Mesendoderm (in vitro differentiated cells): ENCODE measurements at regions not wholly inside any gene's neighbourhood (a gene's known extent, or its start where the extent isn't known, plus 50 kb on each side); places are given as distances from the start of the nearest gene placed in this dataset.

Experiments used
- DNase-seq: peaks from one replicate; pipeline ENCODE4 v3.0.0; 2013
- H2AK5ac ChIP-seq: 2 replicates; pipeline ENCODE4 v1.6.1; 2013; ENCODE audit warnings: low read length, inconsistent platforms
- H2BK120ac ChIP-seq: 2 replicates; pipeline ENCODE4 v1.6.1; 2013; ENCODE audit warnings: low read depth, mild to moderate bottlenecking, low read length, moderate library complexity, mixed read lengths
- H2BK15ac ChIP-seq: replicated peaks from 2 replicates; pipeline ENCODE4 v1.6.1; 2013; ENCODE audit warnings: low read depth, mild to moderate bottlenecking, moderate library complexity
- H2BK5ac ChIP-seq: 2 replicates; pipeline ENCODE4 v1.6.1; 2013; ENCODE audit warnings: low read length, inconsistent platforms
- H3K18ac ChIP-seq: 2 replicates; pipeline ENCODE4 v1.6.1; 2013; ENCODE audit warnings: mild to moderate bottlenecking, low read length, mixed read lengths
- H3K23ac ChIP-seq: one replicate; pipeline ENCODE4 v1.6.1; 2013; ENCODE audit warnings: low read length
- H3K27ac ChIP-seq: 2 replicates; pipeline ENCODE4 v1.5.1; 2013; ENCODE audit warnings: low read depth, mild to moderate bottlenecking, inconsistent platforms, low read length, moderate library complexity
- H3K27me3 ChIP-seq: 2 replicates; pipeline ENCODE4 v1.6.1; 2013; ENCODE audit warnings: low read length, control low read depth, mild to moderate bottlenecking, inconsistent platforms; ENCODE audit not compliant: insufficient read depth, poor library complexity
- H3K36me3 ChIP-seq: 2 replicates; pipeline ENCODE4 v1.6.1; 2013; ENCODE audit warnings: low read length, inconsistent platforms; ENCODE audit not compliant: control insufficient read depth, insufficient read depth
- H3K4ac ChIP-seq: one replicate; pipeline ENCODE4 v1.6.1; 2013; ENCODE audit warnings: low read depth, mild to moderate bottlenecking, low read length, moderate library complexity
- H3K4me1 ChIP-seq: 2 replicates; pipeline ENCODE4 v1.6.1; 2013; ENCODE audit warnings: low read depth, low read length, inconsistent platforms; ENCODE audit not compliant: control insufficient read depth
- H3K4me2 ChIP-seq: 2 replicates; pipeline ENCODE4 v1.6.1; 2013; ENCODE audit warnings: low read length
- H3K4me3 ChIP-seq: 2 replicates; pipeline ENCODE4 v1.5.1; 2013; ENCODE audit warnings: mild to moderate bottlenecking, low read length
- H3K56ac ChIP-seq: one replicate; pipeline ENCODE4 v1.6.1; 2013; ENCODE audit warnings: low read length
- H3K79me1 ChIP-seq: 2 replicates; pipeline ENCODE4 v1.6.1; 2013; ENCODE audit warnings: low read length, inconsistent platforms
- H3K79me2 ChIP-seq: 2 replicates; pipeline ENCODE4 v1.6.1; 2013; ENCODE audit warnings: mild to moderate bottlenecking, low read length; ENCODE audit not compliant: control insufficient read depth, insufficient read depth
- H3K9ac ChIP-seq: 2 replicates; pipeline ENCODE4 v1.6.1; 2013; ENCODE audit warnings: low read length, inconsistent platforms
- H4K5ac ChIP-seq: one replicate; pipeline ENCODE4 v1.6.1; 2013; ENCODE audit warnings: low read length
- H4K8ac ChIP-seq: one replicate; pipeline ENCODE4 v1.6.1; 2013; ENCODE audit warnings: low read depth, mild to moderate bottlenecking, control low read depth, low read length, moderate library complexity
- WGBS: extraction: QIAGEN DNeasy Blood & Tissue Kit; methylation state at CpG from one replicate; pipeline ENCODE4 v1.1.7; 2013; ENCODE audit warnings: low lambda C conversion rate, missing lambda C conversion rate; ENCODE audit not compliant: insufficient coverage; ENCODE audit errors: extremely low coverage; 5-methylcytosine and 5-hydroxymethylcytosine counted together

GRCh38 chr11:29750392-29750791 is 266.4 kb downstream of the KCNA4 start:
- Histone ChIP-seq H2BK5ac (no peak overlapping the region), H3K4me3 (no peak overlapping the region), H3K79me1 (no peaks in the 10 kb centered on the region), H3K36me3 (no peaks in the 10 kb centered on the region), H2AK5ac (no peak overlapping the region), H3K18ac (no peak overlapping the region), H4K8ac (no peak overlapping the region), H3K79me2 (no peaks in the 10 kb centered on the region), H3K4me2 (no peak overlapping the region), H3K4me1 (no peaks in the 10 kb centered on the region), H2BK15ac (no peak overlapping the region), H3K9ac (no peak overlapping the region), H3K56ac (no peak overlapping the region), H3K27ac (no peak overlapping the region), H3K4ac (no peak overlapping the region), H3K27me3 (no peaks in the 10 kb centered on the region), H4K5ac (no peak overlapping the region), H2BK120ac (no peak overlapping the region), H3K23ac (no peak overlapping the region)
- no CpG with 5 or more reads among the region's 3 CpGs for WGBS
- DNase-seq: no peak

DNA sequence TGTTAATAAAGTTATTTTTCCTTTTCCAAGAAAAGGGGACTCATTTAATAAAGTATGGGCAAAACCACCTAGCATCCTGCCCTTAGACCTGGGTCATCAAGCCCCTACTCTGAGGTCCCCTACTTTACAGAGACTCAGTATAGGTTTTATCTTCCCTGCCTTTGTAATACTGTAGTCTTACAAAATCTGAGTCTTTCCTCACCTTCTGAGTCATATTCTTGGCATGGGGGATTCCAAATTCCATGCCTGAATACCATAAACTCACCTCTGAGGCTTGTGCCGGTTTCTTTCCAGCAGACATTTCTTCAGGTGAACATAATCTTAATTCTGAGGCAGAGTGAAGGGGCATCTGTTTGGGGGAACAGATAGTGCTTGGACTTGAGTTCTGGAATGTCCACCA is 282.5 kb downstream of the KCNA4 start:
- H3K36me3 ChIP-seq: no peaks in the 10 kb centered on the region
- H3K4me2 ChIP-seq: no peak overlapping the region
- H3K4ac ChIP-seq: no peak overlapping the region
- no peaks in the 10 kb centered on the region for H3K4me1 ChIP-seq
- no peaks in the 10 kb centered on the region for H3K79me2 ChIP-seq
- no peak overlapping the region for H3K56ac ChIP-seq
- H3K79me1 ChIP-seq: no peaks in the 10 kb centered on the region
- H3K4me3 ChIP-seq: no peak overlapping the region
- no peak overlapping the region for H4K5ac ChIP-seq
- no CpG with 5 or more reads among the region's 1 CpG for WGBS
- H3K27me3 ChIP-seq: no peaks in the 10 kb centered on the region
- H2AK5ac ChIP-seq: no peak overlapping the region
- H2BK15ac ChIP-seq: no peak overlapping the region
- no peak overlapping the region for H4K8ac ChIP-seq
- no peak overlapping the region for H3K9ac ChIP-seq
- DNase-seq: peak; percentile 52
- H2BK5ac ChIP-seq: no peak overlapping the region
- H3K18ac ChIP-seq: no peak overlapping the region
- no peak overlapping the region for H3K23ac ChIP-seq
- H3K27ac ChIP-seq: no peak overlapping the region
- H2BK120ac ChIP-seq: no peak overlapping the region

GRCh38 chr11:29713831-29714320 is 303.0 kb downstream of the KCNA4 start:
- Histone ChIP-seq H3K56ac (no peak overlapping the region), H3K79me2 (no peaks in the 10 kb centered on the region), H3K4ac (no peak overlapping the region), H4K8ac (no peak overlapping the region), H3K4me2 (no peak overlapping the region), H3K4me1 (no peaks in the 10 kb centered on the region), H2BK120ac (no peak overlapping the region), H4K5ac (no peak overlapping the region), H3K27me3 (no peaks in the 10 kb centered on the region), H2BK5ac (no peak overlapping the region), H3K18ac (no peak overlapping the region), H3K36me3 (no peaks in the 10 kb centered on the region), H3K4me3 (no peak overlapping the region), H3K9ac (no peak overlapping the region), H3K23ac (no peak overlapping the region), H2AK5ac (no peak overlapping the region), H3K79me1 (no peaks in the 10 kb centered on the region), H2BK15ac (no peak overlapping the region), H3K27ac (no peak overlapping the region)
- no CpG with 5 or more reads among the region's 14 CpGs for WGBS
- no peak for DNase-seq

- no CpG with 5 or more reads among the region's 12 CpGs for WGBS
- no peak overlapping the region for H4K5ac ChIP-seq
- no peak for DNase-seq
Measured at GRCh38 chr11:29712616-29713015, 304.2 kb downstream of the KCNA4 start.

DNA sequence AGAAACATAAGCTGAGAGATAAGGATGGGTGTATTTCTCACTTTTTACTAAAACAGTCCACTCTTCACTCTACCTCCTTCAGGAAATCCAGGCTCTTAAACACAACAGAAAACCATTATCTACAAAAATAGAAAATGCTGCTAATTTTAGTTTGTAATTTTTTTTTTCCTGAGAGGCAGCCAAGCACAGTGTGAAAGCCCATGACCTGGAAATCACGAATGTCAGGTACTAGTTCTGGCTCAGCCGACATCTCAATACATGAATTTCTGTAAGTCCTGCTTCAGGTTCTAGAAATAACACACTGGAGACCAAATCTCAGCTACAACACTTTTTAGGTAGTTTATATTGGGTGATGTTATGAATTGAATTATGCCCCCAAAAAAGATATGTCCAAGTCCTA is 308.9 kb downstream of the KCNA4 start:
- no peak overlapping the region for H3K9ac ChIP-seq
- no peak overlapping the region for H3K18ac ChIP-seq
- H3K36me3 ChIP-seq: no peaks in the 10 kb centered on the region
- no CpG with 5 or more reads among the region's 2 CpGs for WGBS
- H2BK120ac ChIP-seq: no peak overlapping the region
- H2BK5ac ChIP-seq: no peak overlapping the region
- no peak overlapping the region for H4K5ac ChIP-seq
- no peak for DNase-seq
- H2AK5ac ChIP-seq: no peak overlapping the region
- H2BK15ac ChIP-seq: no peak overlapping the region
- H3K4ac ChIP-seq: no peak overlapping the region
- H3K4me3 ChIP-seq: no peak overlapping the region
- no peak overlapping the region for H3K27ac ChIP-seq
- H3K23ac ChIP-seq: no peak overlapping the region
- H3K79me2 ChIP-seq: no peaks in the 10 kb centered on the region
- no peaks in the 10 kb centered on the region for H3K27me3 ChIP-seq
- H3K79me1 ChIP-seq: no peaks in the 10 kb centered on the region
- H3K4me1 ChIP-seq: no peaks in the 10 kb centered on the region
- no peak overlapping the region for H3K56ac ChIP-seq
- H3K4me2 ChIP-seq: no peak overlapping the region
- no peak overlapping the region for H4K8ac ChIP-seq

More at GRCh38 chr11:29712616-29713015, 304.2 kb downstream of the KCNA4 start:
- Histone ChIP-seq H3K4me3 (no peak overlapping the region), H2BK15ac (no peak overlapping the region), H3K56ac (no peak overlapping the region), H2BK120ac (no peak overlapping the region), H2AK5ac (no peak overlapping the region), H3K4me1 (no peaks in the 10 kb centered on the region), H3K9ac (no peak overlapping the region), H3K27me3 (no peaks in the 10 kb centered on the region), H4K8ac (no peak overlapping the region), H3K27ac (no peak overlapping the region), H3K36me3 (no peaks in the 10 kb centered on the region), H3K18ac (no peak overlapping the region), H3K4ac (no peak overlapping the region), H3K79me1 (no peaks in the 10 kb centered on the region), H2BK5ac (no peak overlapping the region), H3K79me2 (no peaks in the 10 kb centered on the region), H3K4me2 (no peak overlapping the region), H3K23ac (no peak overlapping the region)

DNA sequence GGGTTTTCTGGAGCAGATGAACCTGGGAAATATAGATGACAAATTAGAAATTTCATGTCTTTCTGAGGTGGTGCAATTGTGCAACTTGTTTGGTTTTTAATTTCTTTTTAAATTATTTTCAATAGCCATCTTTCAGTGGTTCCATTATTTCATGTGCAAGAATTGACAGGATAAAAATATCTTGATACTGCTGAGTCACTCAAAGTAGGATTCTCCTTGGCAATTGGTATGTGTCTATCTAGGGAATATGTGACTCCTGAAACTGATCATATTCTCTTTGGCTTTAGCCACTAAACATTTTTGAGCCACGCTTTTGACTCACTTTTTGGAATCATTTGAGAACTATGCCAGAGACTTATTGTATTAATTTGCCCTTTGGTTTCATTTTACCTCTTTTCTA is 331.5 kb downstream of the KCNA4 start:
- no peaks in the 10 kb centered on the region for H3K36me3 ChIP-seq
- H2AK5ac ChIP-seq: no peak overlapping the region
- H2BK5ac ChIP-seq: no peak overlapping the region
- no peaks in the 10 kb centered on the region for H3K79me1 ChIP-seq
- H3K4me1 ChIP-seq: no peaks in the 10 kb centered on the region
- H3K9ac ChIP-seq: no peak overlapping the region
- no peak overlapping the region for H4K5ac ChIP-seq
- DNase-seq: no peak
- no peaks in the 10 kb centered on the region for H3K27me3 ChIP-seq
- H3K4me2 ChIP-seq: no peak overlapping the region
- no peak overlapping the region for H3K18ac ChIP-seq
- no peak overlapping the region for H3K27ac ChIP-seq
- no peak overlapping the region for H3K23ac ChIP-seq
- no peak overlapping the region for H2BK120ac ChIP-seq
- no peaks in the 10 kb centered on the region for H3K79me2 ChIP-seq
- no CpG with 5 or more reads among the region's 1 CpG for WGBS
- no peak overlapping the region for H3K4ac ChIP-seq
- no peak overlapping the region for H2BK15ac ChIP-seq
- no peak overlapping the region for H4K8ac ChIP-seq
- no peak overlapping the region for H3K4me3 ChIP-seq
- H3K56ac ChIP-seq: no peak overlapping the region
